Spleen (tissue), 7 donors: ENCODE measurements at regions not wholly inside any gene's neighbourhood (a gene's known extent, or its start where the extent isn't known, plus 50 kb on each side); places are given as distances from the start of the nearest gene placed in this dataset.
"Not testable (repeated sequence)": the region's sequence is repeated elsewhere in the genome, so short reads cannot be mapped to it uniquely, and the experiment has no call there.

ENCODE experiments used
- POLR2A ChIP-seq, 3 donors: fragments of 450-650 bp; IDR thresholded peaks; one replicate each; pipeline ENCODE4 v1.5.1; 2017; ENCODE audit warnings: antibody characterized with exemption in 3 of 3, mild to moderate bottlenecking in 1 of 3
- TF ChIP-seq, protein P1 (sequence below), 11 experiments: fragments of 200-600 bp in 7 of 11; fragments of 450-650 bp in 4 of 11; sonication (generic) in 4 of 11; IDR thresholded peaks in 8 of 11; conservative IDR thresholded peaks in 3 of 11; 1 replicate in 7 of 11; 2 replicates in 4 of 11; pipeline versions ENCODE4 v1.4.0 to v1.8.0; 2016 to 2021; ENCODE audit warnings: antibody characterized with exemption in 11 of 11, inconsistent platforms in 4 of 11, mild to moderate bottlenecking in 1 of 11
- donor health status: DM: no; HTN: no; CAD: no; lungs with moderate emphysema.
- donor health status: DM: no; HTN: no; CAD: no.
- donor health status: DM: no; HTN: no; CAD: no.

DNA sequence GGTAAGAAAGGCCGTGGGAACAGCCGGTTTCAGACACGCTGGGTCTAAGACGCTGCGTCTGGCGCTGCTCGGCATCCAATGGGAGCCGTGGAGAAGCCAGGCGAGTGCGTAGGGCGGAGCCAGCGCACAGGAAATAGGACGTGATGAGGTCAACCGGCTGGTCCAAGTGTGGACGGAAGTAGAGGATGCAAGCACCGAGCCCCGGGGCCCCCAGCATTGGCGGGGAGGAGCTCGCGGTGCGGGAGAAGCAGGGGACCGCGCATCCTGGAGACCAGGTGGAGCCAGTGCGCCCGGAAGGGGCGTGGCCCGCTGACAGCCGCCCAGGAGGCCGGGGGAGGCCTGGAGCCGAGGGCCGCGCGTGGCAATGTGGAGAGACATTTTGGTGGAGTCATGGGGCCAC lies 3976.1 kb upstream of the TPTE start:
- TF ChIP-seq, protein P1, sequence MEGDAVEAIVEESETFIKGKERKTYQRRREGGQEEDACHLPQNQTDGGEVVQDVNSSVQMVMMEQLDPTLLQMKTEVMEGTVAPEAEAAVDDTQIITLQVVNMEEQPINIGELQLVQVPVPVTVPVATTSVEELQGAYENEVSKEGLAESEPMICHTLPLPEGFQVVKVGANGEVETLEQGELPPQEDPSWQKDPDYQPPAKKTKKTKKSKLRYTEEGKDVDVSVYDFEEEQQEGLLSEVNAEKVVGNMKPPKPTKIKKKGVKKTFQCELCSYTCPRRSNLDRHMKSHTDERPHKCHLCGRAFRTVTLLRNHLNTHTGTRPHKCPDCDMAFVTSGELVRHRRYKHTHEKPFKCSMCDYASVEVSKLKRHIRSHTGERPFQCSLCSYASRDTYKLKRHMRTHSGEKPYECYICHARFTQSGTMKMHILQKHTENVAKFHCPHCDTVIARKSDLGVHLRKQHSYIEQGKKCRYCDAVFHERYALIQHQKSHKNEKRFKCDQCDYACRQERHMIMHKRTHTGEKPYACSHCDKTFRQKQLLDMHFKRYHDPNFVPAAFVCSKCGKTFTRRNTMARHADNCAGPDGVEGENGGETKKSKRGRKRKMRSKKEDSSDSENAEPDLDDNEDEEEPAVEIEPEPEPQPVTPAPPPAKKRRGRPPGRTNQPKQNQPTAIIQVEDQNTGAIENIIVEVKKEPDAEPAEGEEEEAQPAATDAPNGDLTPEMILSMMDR (IDR thresholded peaks at IDR 0.05 in 8 of 11, conservative IDR thresholded peaks at IDR 0.05 in 3 of 11) = not testable (repeated sequence)
- not testable (repeated sequence) for TF ChIP-seq POLR2A (IDR thresholded peaks at IDR 0.05)
